EL (cell line): ENCODE measurements at regions not wholly inside any gene's neighbourhood (a gene's known extent, or its start where the extent isn't known, plus 50 kb on each side); places are given as distances from the start of the nearest gene placed in this dataset.
"Not testable (repeated sequence)": the region's sequence is repeated elsewhere in the genome, so short reads cannot be mapped to it uniquely, and the experiment has no call there.

Source experiments
- DNase-seq: peaks from one replicate; pipeline ENCODE4 v3.0.0-alpha.2; 2016

GRCh38 chr3:162584986-162585385, 1088.4 kb downstream of the OTOL1 start:
- no peak for DNase-seq

- peak; percentile 69 for DNase-seq
Measured at GRCh38 chr3:162586591-162586990, 1090.0 kb downstream of the OTOL1 start.

DNA sequence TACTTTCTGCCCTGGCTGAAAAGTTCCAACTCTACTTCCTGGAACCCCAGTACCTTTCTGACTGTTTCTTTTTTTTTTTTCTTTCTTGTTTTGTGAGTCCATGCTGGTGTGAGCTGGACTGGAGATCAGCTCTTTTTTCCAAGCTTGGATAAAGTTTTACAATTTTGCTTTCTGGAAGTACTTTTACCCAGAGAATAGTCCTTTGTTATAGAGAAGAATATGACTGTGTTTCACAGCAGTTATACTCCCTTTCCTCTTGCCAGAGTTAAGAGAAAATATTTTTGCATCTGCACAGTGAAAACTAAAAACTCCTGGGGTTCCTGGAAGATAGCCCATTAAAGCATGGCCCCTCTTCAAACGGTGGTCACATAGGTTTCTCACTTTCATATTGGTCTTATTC, 1100.6 kb downstream of the OTOL1 start:
- no peak for DNase-seq

GRCh38 chr3:162598500-162598899, 1101.9 kb downstream of the OTOL1 start:
- peak; percentile 1 for DNase-seq

DNA sequence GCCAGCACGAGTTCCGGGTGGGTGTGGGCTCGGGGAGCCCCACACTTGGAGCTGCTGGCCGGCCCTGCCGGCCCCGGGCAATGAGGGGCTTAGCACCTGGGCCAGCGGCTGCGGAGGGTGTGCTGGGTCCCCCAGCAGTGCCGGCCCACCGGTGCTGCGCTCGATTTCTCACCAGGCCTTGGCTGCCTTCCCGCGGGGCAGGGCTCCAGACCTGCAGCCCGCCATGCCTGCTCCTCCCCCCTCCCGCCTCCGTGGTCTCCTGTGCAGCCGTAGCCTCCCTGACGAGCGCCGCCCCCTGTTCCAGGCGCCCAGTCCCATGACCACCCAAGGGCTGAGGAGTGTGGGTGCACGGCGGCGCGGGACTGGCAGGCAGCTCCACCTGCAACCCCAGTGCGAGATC, 1103.1 kb downstream of the OTOL1 start:
- DNase-seq, result not testable (repeated sequence)

DNA sequence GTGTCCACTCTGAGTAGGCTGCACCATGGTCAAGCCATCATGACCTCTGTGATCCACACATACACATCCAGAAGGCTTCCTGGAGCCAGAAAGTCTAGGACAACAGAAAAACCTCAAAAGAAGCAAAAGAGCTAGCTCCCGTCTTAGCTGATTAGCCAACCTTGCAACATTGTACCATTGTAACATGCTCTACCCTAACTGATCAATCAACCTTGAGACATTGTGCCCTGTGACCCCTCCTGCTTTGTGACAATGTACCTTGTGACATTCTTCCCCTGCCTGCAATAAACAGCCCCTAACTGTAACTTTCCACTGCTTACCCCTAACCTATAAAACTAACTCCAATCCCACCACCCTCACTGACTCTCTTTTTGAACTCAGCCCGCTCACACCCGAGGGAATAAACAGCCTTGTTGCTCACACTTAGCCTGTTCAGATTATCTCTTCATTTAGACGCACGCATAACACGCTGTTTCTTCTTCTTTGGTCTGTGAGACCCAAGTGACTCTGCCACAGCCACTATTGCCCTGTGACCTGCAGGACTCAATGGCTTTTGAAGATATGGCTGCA, 1104.6 kb downstream of the OTOL1 start:
- DNase-seq, result no peak

DNA sequence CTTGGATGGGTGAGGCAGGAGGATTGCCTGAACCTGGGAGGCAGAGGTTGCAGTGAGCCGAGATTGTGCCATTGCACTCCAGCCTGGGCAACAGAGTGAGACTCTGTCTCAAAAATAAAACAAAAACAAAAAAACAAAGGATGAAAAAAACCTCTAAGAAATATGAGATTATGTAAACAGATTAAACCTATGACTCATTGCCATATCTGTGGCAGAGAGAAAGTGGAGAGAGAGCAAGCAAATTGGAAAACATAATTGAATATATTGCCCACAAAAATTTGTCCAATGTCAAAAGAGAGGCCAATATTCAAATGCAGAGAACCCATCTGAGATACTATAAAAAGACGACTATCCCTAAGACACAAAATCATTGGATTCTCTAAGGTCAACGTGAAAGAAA, 1106.0 kb downstream of the OTOL1 start:
- peak; percentile 5 for DNase-seq

DNA sequence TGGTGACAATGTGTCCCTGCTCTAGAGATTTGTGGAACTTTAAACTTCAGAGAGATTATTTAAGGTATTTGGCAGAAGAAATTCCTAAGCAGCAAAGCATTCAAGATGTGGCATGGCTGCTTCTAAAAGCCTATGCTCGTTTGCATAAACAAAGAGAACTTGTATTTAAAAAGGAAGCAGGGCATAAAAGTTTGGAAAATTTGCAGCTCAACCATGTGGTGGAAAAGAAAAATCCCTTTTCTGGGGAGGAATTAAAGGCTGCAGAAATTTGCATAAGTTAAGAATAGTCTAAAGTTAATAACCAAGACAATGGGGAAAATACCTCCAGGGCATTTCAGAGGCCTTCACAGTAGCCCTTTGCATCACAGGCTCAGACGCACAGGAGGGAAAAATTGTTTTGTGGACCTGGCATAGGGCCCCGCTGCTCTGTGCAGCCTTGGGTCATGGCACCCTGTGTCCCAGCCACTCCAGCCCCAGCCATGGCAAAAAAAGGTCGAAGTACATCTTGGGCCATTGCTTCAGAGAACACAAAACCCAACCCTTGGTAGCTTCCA, 1109.1 kb downstream of the OTOL1 start:
- DNase-seq, result no peak

- DNase-seq, result no peak
Measured at GRCh38 chr3:162610261-162610660, 1113.7 kb downstream of the OTOL1 start.

DNA sequence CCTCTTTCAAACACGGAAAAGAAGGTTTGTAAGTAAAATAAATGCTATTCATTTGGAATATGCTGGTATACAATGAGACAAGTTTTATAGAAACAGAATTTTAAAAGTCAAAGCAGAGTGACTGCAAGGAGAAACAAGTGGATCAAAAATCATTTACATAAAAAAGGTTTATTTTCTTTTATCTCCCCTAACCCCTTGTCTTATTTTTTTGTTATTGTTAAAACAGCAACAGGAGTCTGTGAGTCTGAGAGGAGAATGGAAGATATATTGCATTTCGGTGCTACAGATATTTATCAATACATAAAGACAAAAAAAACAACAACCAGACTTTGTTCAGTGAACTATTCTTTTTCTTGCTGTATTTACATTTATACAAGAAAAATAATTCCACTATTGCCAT, 1116.4 kb downstream of the OTOL1 start:
- DNase-seq, result no peak

GRCh38 chr3:162626172-162626571, 1129.6 kb downstream of the OTOL1 start:
- DNase-seq, result no peak

DNA sequence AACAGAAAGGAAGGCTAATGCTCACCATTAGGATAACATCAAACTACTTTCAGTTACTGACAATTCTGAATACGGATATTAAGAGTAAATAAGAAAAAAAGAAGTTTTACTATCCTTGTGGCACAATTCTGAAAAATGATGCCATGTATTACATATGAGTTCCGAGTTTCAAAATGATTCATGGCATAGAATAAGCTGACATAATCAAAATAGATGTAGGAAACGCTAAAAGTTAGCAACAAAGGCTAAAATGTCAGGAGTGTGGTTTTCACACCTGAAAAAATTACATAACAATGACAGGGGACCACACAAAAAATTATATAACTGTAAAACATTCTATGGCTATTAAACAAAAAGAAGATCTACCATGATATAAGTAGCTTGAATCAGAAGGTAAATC, 1131.9 kb downstream of the OTOL1 start:
- no peak for DNase-seq

- DNase-seq, result peak; percentile 6
Measured at GRCh38 chr3:162629372-162629771, 1132.8 kb downstream of the OTOL1 start.

GRCh38 chr3:162632672-162633071, 1136.1 kb downstream of the OTOL1 start:
- DNase-seq, result no peak

DNA sequence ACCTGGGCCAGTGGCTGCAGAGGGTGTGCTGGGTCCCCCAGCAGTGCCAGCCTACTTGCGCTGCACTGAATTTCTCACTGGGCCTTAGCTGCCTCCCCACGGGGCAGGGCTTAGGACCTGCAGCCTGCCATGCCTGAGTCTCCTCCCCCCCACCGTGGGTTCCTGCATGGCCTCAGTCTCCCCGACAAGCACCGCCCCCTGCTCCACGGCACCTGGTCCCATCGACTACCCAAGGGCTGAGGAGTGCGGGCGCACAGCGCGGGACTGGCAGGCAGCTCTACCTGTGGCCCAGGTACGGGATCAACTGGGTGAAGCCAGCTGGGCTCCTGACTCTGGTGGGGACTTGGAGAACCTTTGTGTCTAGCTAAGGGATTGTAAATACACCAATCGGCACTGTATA, 1143.6 kb downstream of the OTOL1 start:
- DNase-seq, result not testable (repeated sequence)

GRCh38 chr3:162641317-162641716, 1144.7 kb downstream of the OTOL1 start:
- DNase-seq, result no peak

GRCh38 chr3:162641907-162642306, 1145.3 kb downstream of the OTOL1 start:
- no peak for DNase-seq

GRCh38 chr3:162643245-162643644, 1146.6 kb downstream of the OTOL1 start:
- peak; percentile 3 for DNase-seq

DNA sequence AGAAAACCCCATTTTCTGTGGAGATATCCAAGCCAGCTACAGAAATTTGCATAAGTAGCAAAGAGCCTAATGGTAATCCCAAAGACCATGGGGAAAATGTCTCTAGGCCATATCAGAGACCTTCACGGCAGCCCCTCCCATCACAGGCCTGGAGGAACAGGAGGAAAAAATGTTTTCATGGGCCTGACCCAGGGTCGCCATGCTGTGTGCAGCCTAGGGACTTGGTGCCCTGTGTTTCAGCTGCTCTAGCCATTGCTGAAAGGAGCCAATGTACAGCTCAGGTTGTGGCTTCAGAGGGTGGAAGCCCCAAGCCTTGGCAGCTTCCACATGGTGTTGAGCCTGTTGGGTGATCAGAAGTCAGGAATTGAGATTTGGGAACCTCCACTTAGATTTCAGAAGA, 1150.7 kb downstream of the OTOL1 start:
- no peak for DNase-seq

DNA sequence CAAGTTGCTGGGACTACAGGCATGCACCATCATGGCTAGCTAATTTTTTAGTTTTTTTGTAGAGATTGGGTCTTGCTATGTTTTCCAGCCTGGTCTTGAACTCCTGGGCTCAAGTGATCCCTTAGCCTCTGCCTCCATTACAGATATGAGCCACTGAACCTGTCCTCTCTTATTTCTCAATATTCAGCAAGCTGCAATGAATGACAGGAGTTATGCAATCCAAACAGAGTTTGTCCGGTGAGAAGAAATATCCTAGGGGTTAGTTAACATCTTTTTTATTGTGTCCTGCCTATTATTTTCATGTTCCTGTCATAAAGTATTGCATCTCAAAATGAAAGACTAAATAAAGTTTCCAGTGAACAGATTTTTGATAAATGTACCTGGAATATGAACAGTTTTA, 1161.4 kb downstream of the OTOL1 start:
- DNase-seq, result no peak

DNA sequence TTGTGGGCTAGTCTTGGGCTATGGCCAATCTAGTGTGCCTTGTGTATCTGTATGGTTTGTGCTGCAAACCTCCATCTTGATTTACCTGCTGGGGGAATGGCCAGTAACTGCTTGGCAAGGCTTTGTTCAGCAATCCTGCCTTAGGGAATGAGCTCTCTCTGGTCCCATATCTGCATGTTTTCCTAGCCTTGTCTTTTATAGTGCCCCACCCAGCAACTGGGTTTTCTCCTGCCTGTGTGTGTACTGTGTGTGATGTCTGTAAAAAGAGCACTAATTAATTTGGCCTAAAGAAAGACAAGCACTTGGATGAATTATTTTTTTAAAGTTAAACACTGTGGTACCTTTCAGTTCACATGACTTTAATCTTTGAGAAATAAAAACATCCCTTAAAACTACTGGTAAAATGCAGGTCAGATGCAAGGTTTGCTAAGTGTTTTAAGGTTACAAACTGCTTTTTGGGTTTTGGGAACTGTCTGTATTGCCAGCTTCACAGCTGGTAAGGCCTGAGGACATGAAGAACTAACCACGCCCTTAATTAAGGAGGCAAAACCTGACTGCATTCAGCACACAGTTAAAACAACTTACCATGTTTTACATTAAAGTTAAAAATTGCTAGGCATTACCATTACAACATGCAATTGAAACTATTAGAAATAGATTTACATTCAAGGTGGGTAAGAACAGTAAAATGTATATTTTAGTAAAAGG, 1169.2 kb downstream of the OTOL1 start:
- DNase-seq, result no peak

GRCh38 chr3:162666835-162667234, 1170.2 kb downstream of the OTOL1 start:
- DNase-seq, result no peak

DNA sequence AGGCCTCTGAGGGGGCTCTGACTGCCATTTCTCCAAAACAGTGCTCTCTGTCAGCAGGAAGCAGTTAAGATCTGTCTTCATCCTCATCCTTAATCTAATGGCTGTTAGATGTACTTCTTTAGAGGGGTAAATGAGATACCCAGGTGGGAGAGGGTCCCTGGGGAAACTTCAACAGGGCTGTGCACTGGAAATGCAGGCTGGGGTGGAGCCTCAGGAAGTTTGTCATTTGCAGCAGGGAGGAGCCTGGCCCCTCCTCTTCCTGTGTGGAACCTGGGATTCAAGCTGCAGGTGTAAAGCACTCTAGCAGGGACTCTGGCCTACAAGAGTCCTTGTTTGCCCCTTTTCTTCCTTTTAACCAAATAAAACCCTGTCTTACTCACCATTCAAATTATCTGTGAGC, 1173.6 kb downstream of the OTOL1 start:
- DNase-seq, result no peak

- DNase-seq, result no peak
Measured at GRCh38 chr3:162677475-162677874, 1180.9 kb downstream of the OTOL1 start.

GRCh38 chr3:162678941-162679340, 1182.3 kb downstream of the OTOL1 start:
- DNase-seq, result no peak
